OCI-LY3 (cell line): ENCODE measurements at regions not wholly inside any gene's neighbourhood (a gene's known extent, or its start where the extent isn't known, plus 50 kb on each side); places are given as distances from the start of the nearest gene placed in this dataset.

Experiments
- H2AFZ ChIP-seq: fragments of 200-600, 300-600 bp; shearing (Covaris generic); 2 replicates; pipeline ENCODE4 v1.6.0; 2014; ENCODE audit warnings: antibody characterized with exemption, low read depth, low read length
- H3K27ac ChIP-seq: fragments of 200-600, 300-600 bp; sonication (generic); 2 replicates; pipeline ENCODE4 v1.5.1; 2014; ENCODE audit warnings: mild to moderate bottlenecking, low read length, moderate library complexity, mixed read lengths
- H3K27me3 ChIP-seq: fragments of 200-600, 300-600 bp; sonication (generic); 2 replicates; pipeline ENCODE4 v1.6.1; 2014; ENCODE audit warnings: low read depth, low read length, mixed read lengths
- H3K36me3 ChIP-seq: fragments of 200-600, 300-600 bp; sonication (generic); replicated peaks from 2 replicates; pipeline ENCODE3; 2014; ENCODE audit warnings: low read depth, low read length, mixed read lengths
- H3K4me1 ChIP-seq: fragments of 300-600, 200-600 bp; sonication (generic); 2 replicates; pipeline ENCODE4 v1.6.1; 2014; ENCODE audit warnings: low read length, mixed read lengths
- H3K4me2 ChIP-seq: fragments of 200-600, 300-600 bp; sonication (generic); 2 replicates; pipeline ENCODE4 v1.6.1; 2014; ENCODE audit warnings: low read length, mixed read lengths
- H3K4me3 ChIP-seq: fragments of 300-600, 200-600 bp; sonication (generic); 2 replicates; pipeline ENCODE4 v1.5.1; 2014; ENCODE audit warnings: antibody characterized with exemption, mild to moderate bottlenecking, low read length, moderate library complexity
- H3K79me2 ChIP-seq: fragments of 300-600, 200-600 bp; shearing (Covaris generic); 2 replicates; pipeline ENCODE4 v1.6.1; 2014; ENCODE audit warnings: mild to moderate bottlenecking, low read length, mixed read lengths
- H3K9ac ChIP-seq: fragments of 300-600, 200-600 bp; shearing (Covaris generic); 2 replicates; pipeline ENCODE4 v1.6.0; 2014; ENCODE audit warnings: mild to moderate bottlenecking, low read length, moderate library complexity
- H3K9me3 ChIP-seq: fragments of 200-600, 300-600 bp; shearing (Covaris generic); 2 replicates; pipeline ENCODE4 v1.6.1; 2014; ENCODE audit warnings: low read length, mixed read lengths; ENCODE audit not compliant: insufficient read depth
- H4K20me1 ChIP-seq: fragments of 200-600, 300-600 bp; sonication (generic); 2 replicates; pipeline ENCODE4 v1.6.1; 2016; ENCODE audit warnings: low read length, mixed read lengths; ENCODE audit not compliant: insufficient read depth
- CTCF ChIP-seq: fragments of 200-600, 300-600 bp; sonication (generic); IDR thresholded peaks from 2 replicates; pipeline ENCODE4 v1.5.1; 2014; ENCODE audit warnings: antibody characterized with exemption, low read length, low read depth
- EZH2phosphoT487 ChIP-seq: fragments of 200-600 bp; shearing (Covaris generic); IDR thresholded peaks from 2 replicates; pipeline ENCODE4 v1.6.1; 2018; ENCODE audit warnings: antibody characterized with exemption, mixed run types, low read depth

- Histone ChIP-seq H4K20me1 (no peaks in the 10 kb centered on the region), H3K9ac (peak overlapping the region; percentile 39; the same call in 1 of the 2 replicates), H3K27ac (peak overlapping the region; percentile 92), H3K79me2 (no peaks in the 10 kb centered on the region), H2AFZ (no peak overlapping the region), H3K4me2 (peak overlapping the region; percentile 53), H3K36me3 (no peaks in the 10 kb centered on the region), H3K4me1 (peaks cover 27% of the 10 kb centered on the region), H3K9me3 (0 out of 2 replicates have a peak, but pooled peaks cover 4% of the 10 kb centered on the region), H3K27me3 (no peaks in the 10 kb centered on the region), H3K4me3 (peak overlapping the region; percentile 38)
- TF ChIP-seq CTCF: no peak
- TF ChIP-seq EZH2phosphoT487: no peak
Observed at GRCh38 chr4:14125375-14126129, 498.0 kb upstream of the BOD1L1 start.

- H3K27ac ChIP-seq: no peak overlapping the region
Observed at GRCh38 chr4:14130551-14130950, 503.0 kb upstream of the BOD1L1 start.

GRCh38 chr4:14131335-14131734 lies 503.8 kb upstream of the BOD1L1 start:
- Histone ChIP-seq H3K27me3 (no peaks in the 10 kb centered on the region), H4K20me1 (no peaks in the 10 kb centered on the region), H3K9me3 (no peaks in the 10 kb centered on the region), H3K79me2 (no peaks in the 10 kb centered on the region), H3K4me1 (peaks cover 23% of the 10 kb centered on the region), H3K27ac (no peak overlapping the region), H3K4me3 (no peak overlapping the region), H3K9ac (no peak overlapping the region), H3K4me2 (no peak overlapping the region), H3K36me3 (no peaks in the 10 kb centered on the region), H2AFZ (no peak overlapping the region)
- TF ChIP-seq CTCF (no peak), EZH2phosphoT487 (no peak)

More at GRCh38 chr4:14130551-14130950, 503.0 kb upstream of the BOD1L1 start:
- Histone ChIP-seq H3K27me3 (no peaks in the 10 kb centered on the region), H3K36me3 (no peaks in the 10 kb centered on the region), H4K20me1 (no peaks in the 10 kb centered on the region), H3K4me3 (no peak overlapping the region), H3K9ac (no peak overlapping the region), H3K9me3 (no peaks in the 10 kb centered on the region), H2AFZ (no peak overlapping the region), H3K4me2 (no peak overlapping the region), H3K79me2 (no peaks in the 10 kb centered on the region), H3K4me1 (peaks cover 31% of the 10 kb centered on the region)
- no peak for TF ChIP-seq CTCF
- no peak for TF ChIP-seq EZH2phosphoT487

DNA sequence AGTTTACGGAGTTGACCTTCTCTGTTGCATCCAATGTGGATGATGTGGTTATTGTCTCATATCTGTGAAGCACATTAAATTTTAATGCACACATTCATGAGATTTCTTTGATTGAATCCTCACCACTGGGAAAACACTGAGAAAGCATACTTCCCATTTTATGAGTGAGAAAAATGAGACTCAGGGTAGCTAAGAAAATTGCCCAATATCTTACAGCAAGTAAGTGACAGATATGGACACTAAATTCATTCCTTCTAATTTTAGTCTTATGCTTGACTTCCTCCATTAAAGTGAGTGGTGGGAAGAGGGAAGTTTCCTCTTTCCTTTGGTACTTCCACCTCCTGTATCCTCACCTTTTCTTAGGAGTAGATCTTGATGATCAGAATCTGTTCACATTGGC lies 504.8 kb upstream of the BOD1L1 start:
- Histone ChIP-seq H4K20me1 (no peaks in the 10 kb centered on the region), H3K9me3 (no peaks in the 10 kb centered on the region), H3K4me3 (no peak overlapping the region), H3K4me2 (peak overlapping the region; percentile 33; the same call in 1 of the 2 replicates), H3K27ac (no peak overlapping the region), H3K79me2 (no peaks in the 10 kb centered on the region), H3K36me3 (no peaks in the 10 kb centered on the region), H2AFZ (no peak overlapping the region), H3K4me1 (peaks cover 15% of the 10 kb centered on the region), H3K27me3 (no peaks in the 10 kb centered on the region), H3K9ac (no peak overlapping the region)
- TF ChIP-seq CTCF: no peak
- no peak for TF ChIP-seq EZH2phosphoT487
